Erythroblast (primary cell): ENCODE measurements at regions not wholly inside any gene's neighbourhood (a gene's known extent, or its start where the extent isn't known, plus 50 kb on each side); places are given as distances from the start of the nearest gene placed in this dataset.

Experiments
- GATA1 ChIP-seq: IDR thresholded peaks from 2 replicates; pipeline ENCODE4 v1.6.1; 2011; ENCODE audit warnings: low read depth, mild to moderate bottlenecking, control low read depth, low read length, moderate library complexity
- POLR2A ChIP-seq: IDR thresholded peaks from 2 replicates; pipeline ENCODE4 v1.6.1; 2011; ENCODE audit warnings: mild to moderate bottlenecking, low read length

DNA sequence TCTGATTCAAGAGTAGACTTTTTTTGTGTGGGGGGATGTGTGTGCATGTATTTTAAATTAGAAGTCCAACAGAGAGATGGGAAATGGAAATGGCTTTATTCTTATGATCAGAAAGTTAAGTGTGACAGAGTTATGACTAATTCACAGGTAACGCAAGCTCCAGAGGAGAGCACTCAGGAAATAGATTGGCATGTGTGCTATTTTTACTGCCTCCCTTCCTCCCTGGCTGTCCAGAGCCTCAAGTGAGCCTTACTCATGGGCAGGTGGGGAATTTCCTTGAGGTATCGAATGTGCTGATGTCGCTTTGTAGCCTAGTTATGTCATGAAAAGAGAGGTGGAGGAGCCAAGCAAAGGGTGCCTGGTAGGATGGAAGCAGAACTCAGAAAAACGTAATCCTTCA lies 70.3 kb upstream of the BDNF start:
- TF ChIP-seq POLR2A (no peak), GATA1 (no peak)
